Ureter (tissue), 1 donor: ENCODE measurements at regions not wholly inside any gene's neighbourhood (a gene's known extent, or its start where the extent isn't known, plus 50 kb on each side); places are given as distances from the start of the nearest gene placed in this dataset.
"Not testable (repeated sequence)": the region's sequence is repeated elsewhere in the genome, so short reads cannot be mapped to it uniquely, and the experiment has no call there.

Source experiments
- DNase-seq: peaks from one replicate; pipeline ENCODE4 v3.0.0-alpha.2; 2020; ENCODE audit warnings: low spot score
- donor health status: DM: yes; HTN: yes; CAD: no.

- DNase-seq = no peak
These were observed 1667.9 kb downstream of the SLITRK1 start for GRCh38 chr13:82214341-82214740.

- no peak for DNase-seq
These were observed 1676.0 kb downstream of the SLITRK1 start for GRCh38 chr13:82206241-82206640.

DNA sequence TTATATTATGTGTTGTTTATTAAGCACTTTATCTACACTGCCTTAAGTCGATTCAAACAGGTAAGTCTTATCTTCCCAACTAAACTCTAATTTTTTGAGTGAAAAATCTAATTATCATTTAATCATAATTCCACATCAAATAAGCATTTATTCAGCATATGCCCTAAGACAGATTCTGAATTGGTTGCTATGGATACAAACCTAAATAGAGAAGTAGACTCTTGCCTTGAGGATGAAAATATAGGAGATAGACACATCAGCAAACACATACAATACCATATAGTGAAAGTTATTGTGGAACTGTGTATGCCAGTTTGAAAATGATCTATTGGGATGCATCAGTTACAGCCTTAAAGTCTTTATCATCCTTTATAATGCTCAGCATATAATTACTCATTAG lies 1679.9 kb downstream of the SLITRK1 start:
- no peak for DNase-seq

- DNase-seq = no peak
These were observed 1686.2 kb downstream of the SLITRK1 start for GRCh38 chr13:82196087-82196486.

GRCh38 chr13:82187227-82187626 lies 1695.0 kb downstream of the SLITRK1 start:
- DNase-seq = no peak

DNA sequence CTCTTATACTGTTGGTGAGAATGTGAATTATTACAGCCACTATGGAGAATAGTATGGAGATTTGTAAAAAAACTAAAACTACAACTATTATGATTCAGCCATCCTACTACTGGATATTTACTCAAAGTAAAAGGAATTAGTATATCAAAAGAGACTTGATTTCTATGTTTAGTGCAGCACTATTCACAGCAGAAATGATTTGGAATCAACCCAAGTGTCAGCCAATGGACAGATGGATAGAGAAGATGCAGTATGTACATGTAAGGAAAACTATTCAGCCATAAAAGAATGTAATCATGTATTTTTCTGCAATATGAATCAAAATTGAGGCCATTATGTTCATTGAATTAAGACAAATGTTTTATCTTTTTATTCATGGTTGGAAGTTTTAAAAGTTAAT lies 1705.5 kb downstream of the SLITRK1 start:
- DNase-seq = no peak

DNA sequence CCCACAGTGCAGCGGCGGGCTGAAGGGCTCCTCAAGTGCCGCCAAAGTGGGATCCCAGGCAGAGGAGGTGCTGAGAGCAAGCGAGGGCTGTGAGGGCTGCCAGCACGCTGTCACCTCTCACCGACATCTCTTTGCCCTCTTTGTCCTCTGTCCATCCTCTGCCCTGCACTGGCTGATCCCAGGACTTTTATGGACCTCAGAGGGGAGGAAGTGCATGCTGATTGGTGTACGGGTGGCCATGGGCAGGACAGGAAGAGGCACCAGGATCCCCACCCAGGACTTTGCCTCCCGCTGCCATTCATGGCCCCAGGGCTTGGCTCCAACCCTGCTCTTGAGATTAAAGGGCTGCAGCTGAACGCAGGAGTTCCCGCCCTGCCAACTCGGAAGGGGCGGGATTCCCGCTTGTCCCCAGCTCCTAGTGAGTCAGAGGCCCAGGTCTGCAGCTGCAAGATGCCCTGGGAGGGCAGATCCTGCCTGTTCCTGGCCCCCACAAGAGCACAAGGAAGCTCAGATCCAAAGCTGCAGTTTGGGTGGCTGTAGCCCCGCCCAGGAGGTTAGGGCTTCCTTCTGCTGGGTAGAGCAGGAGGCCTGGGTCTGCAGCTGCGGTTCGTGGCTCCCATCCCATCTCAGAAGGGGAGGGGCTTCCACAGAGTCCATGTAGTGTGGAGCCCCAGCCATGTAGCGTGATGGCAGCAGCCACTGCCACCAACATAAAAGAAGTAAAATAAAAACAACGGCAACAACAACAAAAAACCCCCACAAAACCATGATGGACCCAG lies 1716.7 kb downstream of the SLITRK1 start:
- DNase-seq = no peak

GRCh38 chr13:82164780-82165395 lies 1717.4 kb downstream of the SLITRK1 start:
- DNase-seq = not testable (repeated sequence)

GRCh38 chr13:82147526-82147925 lies 1734.7 kb downstream of the SLITRK1 start:
- no peak for DNase-seq

GRCh38 chr13:82136880-82137279 lies 1745.4 kb downstream of the SLITRK1 start:
- DNase-seq = no peak

- DNase-seq = no peak
These were observed 1753.0 kb downstream of the SLITRK1 start for GRCh38 chr13:82129281-82129680.

DNA sequence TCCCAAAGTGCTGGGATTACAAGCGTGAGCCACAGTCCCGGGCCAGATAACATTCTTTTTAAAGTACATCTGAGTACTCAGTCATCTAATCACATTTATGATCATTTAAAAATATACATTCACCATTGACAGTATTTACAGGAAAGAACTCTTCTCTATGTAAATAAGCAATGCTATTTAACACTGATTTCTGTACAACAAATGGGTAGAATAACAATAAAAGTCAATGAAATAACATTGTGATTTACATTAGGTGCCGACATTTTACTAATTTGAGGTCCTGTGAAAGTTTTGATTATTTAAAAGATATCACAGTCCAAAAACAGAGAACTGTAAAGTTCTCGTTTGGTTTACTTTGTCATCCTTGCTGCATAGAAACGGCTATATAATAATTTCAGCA lies 1763.7 kb downstream of the SLITRK1 start:
- no peak for DNase-seq

- no peak for DNase-seq
These were observed 1765.8 kb downstream of the SLITRK1 start for GRCh38 chr13:82116422-82116989.

DNA sequence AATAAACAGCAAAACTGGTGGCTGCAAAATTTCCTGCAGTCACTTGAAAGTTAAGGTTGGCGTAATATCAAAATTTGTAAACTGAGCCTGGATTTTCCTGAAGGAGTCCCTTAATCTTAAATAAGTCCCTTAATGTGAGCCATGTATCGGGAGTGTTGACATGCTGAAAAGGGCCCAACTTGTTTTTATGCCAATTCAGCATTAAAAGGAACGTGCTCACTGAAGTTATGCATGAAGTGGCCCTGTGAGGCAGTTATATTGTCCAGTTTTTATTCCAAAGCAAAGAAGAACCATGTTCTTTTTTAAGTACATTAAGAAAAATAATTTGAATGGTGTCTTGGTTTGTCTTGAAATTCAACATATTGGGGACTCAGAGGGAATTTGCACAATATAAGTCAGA lies 1766.9 kb downstream of the SLITRK1 start:
- DNase-seq = no peak

GRCh38 chr13:82096256-82096655 lies 1755.3 kb upstream of the SPRY2 start:
- DNase-seq = no peak

DNA sequence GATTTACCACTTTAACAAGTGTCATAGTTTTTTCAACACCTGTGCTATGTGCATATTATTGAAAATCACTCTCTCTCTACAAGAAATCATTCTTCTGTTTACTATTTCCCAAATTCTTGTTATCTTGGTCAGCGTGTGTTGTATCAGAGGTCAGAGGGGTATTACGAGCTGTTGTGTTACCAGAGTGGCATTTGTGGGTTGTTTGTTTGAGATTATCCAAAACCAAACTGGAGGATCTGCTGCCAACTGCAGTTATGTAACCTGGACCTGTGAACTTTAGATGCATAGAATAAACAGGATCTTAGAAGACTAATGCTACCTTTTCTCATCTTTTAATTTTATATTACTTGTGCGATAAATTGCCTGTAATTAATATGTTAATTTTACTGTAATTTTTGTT lies 1751.4 kb upstream of the SPRY2 start:
- DNase-seq = no peak

GRCh38 chr13:82088781-82089180 lies 1747.9 kb upstream of the SPRY2 start:
- DNase-seq = no peak

DNA sequence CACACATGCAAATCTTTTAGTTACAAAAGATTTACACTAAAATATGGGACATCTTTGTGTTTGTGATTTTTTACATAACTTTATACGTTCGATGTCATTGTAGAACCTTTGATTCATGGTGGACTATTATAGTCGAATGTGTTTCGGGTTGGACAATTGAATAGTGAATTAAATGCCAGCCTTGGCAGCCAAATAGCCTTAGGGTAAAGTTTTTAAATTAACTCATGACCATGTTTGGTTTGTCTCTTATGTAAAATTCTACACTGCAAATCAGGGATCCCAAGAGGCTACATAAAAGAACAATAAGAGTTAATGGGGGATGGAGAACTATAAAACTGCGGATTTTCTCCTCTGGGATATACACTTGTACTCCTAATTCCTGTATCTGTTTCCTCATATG lies 1735.6 kb upstream of the SPRY2 start:
- DNase-seq = no peak

DNA sequence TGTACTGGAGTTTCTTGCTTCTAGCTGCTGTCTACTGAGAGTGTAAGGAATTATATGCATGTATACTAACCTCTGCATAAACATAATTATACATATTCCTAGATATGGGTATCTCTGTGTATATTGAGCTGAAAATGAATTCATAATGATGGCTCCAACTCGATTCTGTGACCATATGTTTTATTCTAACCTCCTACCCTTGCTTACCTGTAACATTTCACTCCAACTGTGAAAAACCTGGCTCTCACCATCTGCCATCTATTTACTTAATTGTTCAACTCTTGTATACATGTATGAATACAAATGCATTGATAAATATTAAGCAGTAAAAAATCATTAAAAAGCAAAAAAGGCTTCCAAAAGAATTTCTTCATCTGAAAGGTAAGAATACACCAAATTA lies 1729.5 kb upstream of the SPRY2 start:
- DNase-seq = no peak

DNA sequence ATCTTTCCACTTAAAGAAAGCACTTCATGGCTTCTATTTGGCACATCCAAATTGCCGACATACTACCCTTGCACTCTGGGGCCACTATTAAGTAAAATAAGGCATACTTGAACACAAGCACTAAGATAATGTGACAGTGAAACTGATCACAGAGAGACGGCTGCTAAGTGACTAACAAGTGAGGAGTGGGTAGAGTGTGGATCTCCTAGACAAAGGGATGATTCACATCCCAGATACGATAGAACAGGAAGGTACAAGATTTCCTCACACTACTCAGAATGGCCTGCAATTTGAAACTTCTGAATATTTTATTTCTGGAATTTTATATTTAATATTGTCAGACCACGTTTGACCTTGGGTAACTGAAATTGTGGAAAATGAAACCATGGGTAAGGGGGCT lies 1721.8 kb upstream of the SPRY2 start:
- no peak for DNase-seq

GRCh38 chr13:82058364-82058763 lies 1717.4 kb upstream of the SPRY2 start:
- DNase-seq = no peak

GRCh38 chr13:82045316-82045715 lies 1704.4 kb upstream of the SPRY2 start:
- DNase-seq = not testable (repeated sequence)

- no peak for DNase-seq
These were observed 1695.7 kb upstream of the SPRY2 start for GRCh38 chr13:82036602-82037001.
